ENCODE measurements at regions not wholly inside any gene's neighbourhood (a gene's known extent, or its start where the extent isn't known, plus 50 kb on each side); places are given as distances from the start of the nearest gene placed in this dataset.

DNA sequence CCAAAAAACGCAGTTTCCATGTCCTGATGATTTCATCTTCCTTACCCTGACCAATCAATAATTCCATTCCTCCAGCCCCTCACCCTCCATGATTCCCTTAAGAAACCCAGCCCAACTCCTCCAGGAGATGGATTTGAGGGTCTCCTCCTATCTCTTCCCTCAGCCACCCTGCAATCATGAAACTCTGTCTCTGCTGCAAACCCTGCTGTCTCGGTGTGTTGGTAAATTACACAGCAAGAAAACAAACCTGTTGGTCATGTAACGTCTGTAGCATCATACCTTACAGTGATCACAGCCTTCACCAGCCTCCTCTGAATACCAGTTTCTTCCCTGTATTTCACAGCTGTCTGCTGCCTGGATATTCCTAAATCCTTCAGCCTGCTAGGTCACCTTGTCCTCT lies 300.7 kb upstream of the NEBL start:
- TF ChIP-seq, protein P1, sequence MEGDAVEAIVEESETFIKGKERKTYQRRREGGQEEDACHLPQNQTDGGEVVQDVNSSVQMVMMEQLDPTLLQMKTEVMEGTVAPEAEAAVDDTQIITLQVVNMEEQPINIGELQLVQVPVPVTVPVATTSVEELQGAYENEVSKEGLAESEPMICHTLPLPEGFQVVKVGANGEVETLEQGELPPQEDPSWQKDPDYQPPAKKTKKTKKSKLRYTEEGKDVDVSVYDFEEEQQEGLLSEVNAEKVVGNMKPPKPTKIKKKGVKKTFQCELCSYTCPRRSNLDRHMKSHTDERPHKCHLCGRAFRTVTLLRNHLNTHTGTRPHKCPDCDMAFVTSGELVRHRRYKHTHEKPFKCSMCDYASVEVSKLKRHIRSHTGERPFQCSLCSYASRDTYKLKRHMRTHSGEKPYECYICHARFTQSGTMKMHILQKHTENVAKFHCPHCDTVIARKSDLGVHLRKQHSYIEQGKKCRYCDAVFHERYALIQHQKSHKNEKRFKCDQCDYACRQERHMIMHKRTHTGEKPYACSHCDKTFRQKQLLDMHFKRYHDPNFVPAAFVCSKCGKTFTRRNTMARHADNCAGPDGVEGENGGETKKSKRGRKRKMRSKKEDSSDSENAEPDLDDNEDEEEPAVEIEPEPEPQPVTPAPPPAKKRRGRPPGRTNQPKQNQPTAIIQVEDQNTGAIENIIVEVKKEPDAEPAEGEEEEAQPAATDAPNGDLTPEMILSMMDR (IDR thresholded peaks at IDR 0.05): no peak

GRCh38 chr10:21196822-21197395 lies 299.8 kb upstream of the NEBL start:
- TF ChIP-seq, protein P1 (IDR thresholded peaks at IDR 0.05): no peak

DNA sequence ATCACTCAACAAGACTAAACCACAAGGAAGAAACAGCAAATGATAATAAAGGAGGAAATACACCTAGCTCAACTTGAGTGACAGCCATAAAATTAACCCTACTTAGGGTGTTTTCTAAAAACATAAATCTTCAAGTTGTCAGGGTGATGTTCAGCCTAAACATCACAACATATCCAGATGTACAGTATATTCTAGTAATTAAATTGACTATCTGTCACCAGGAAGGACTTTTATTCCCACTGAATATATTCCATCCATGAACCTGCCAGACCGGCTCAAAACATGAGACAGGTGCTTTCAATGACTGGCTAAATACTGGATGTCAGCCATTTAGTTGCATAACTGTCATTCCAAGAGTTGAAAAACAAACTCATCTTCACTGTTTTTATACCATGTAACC lies 298.1 kb upstream of the NEBL start:
- TF ChIP-seq, protein P1 (IDR thresholded peaks at IDR 0.05): no peak

DNA sequence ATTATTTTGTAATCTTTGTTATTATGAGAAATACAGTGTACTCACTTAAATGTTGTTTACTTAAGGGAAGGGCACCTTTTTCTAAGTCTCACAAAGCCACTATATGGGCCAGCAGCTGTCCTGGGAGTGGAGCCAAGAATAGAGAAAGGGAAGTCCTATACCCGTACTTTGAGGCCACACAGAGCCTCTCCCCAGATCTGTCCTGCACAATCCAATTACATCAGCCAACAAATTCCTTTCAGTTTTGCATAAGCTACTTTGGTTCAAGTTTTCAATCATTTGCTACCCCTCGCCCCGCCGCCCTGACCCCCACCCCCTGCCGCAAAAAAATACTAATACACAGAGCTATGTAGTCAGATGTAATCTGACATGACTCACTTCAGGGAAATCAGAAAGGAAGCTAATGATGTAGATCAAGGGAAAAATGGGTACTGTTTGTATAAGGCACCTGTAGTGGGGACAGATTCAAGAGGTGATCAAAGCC lies 297.4 kb upstream of the NEBL start:
- TF ChIP-seq, protein P1 (IDR thresholded peaks at IDR 0.05): no peak

DNA sequence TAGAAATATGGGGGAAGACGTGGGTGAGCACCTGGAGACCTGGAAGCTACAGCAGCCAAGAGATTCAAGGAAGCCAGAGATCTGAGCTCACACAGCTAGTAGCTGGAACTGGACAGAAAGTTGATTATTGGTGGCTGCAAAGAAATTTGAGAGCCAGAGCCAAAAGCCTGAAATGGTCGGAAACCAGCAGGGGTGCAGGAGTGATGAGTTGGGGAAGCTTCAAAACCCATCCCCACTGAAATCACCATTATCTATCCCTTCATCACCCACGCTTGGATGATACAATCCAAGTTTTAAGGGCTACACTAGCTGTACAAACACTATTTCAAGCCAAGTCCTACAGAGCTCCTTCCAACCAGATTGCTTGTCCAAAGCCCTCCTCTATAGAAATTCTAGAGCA lies 296.1 kb upstream of the NEBL start:
- TF ChIP-seq, protein P1 (IDR thresholded peaks at IDR 0.05): no peak

DNA sequence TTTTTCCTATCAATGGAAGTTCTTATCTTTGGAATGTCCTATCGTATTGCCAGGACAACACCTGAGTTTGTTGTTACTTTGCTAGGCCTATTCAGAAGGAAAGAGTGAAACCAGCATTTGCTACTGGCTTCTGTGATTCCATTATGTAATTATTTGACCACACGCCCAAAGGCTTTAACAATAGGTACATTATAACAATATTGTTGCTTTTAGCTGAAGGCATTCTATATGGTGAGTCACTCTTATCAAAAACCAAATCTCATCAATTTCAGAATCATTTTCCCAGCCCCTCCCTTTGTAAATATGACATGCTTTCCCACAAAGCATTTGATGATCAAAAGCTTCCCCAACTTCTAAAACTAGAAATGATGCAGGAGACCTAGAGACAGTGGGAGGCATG lies 294.4 kb upstream of the NEBL start:
- TF ChIP-seq, protein P1 (IDR thresholded peaks at IDR 0.05): no peak

GRCh38 chr10:21184984-21185383 lies 287.9 kb upstream of the NEBL start:
- TF ChIP-seq, protein P1 (IDR thresholded peaks at IDR 0.05): no peak

GRCh38 chr10:21184216-21184615 lies 287.1 kb upstream of the NEBL start:
- TF ChIP-seq, protein P1 (IDR thresholded peaks at IDR 0.05): no peak

All from LNCAP (cell line).